Fibroblast of pulmonary artery (primary cell): ENCODE measurements at regions not wholly inside any gene's neighbourhood (a gene's known extent, or its start where the extent isn't known, plus 50 kb on each side); places are given as distances from the start of the nearest gene placed in this dataset.

Experiments
- DNase-seq: peaks from one replicate; pipeline ENCODE4 v3.0.0-alpha.2; 2010; ENCODE audit warnings: low read depth
- H3K4me3 ChIP-seq: replicated peaks from 2 replicates; pipeline ENCODE4 v1.5.1; 2011; ENCODE audit warnings: low read depth, mild to moderate bottlenecking, control low read depth, low read length, moderate library complexity
- TF ChIP-seq, protein P1 (sequence below): IDR thresholded peaks from 2 replicates; pipeline ENCODE4 v1.5.1; 2011; ENCODE audit warnings: mild to moderate bottlenecking, control low read depth, low read length, inconsistent platforms; ENCODE audit errors: missing control alignments

DNA sequence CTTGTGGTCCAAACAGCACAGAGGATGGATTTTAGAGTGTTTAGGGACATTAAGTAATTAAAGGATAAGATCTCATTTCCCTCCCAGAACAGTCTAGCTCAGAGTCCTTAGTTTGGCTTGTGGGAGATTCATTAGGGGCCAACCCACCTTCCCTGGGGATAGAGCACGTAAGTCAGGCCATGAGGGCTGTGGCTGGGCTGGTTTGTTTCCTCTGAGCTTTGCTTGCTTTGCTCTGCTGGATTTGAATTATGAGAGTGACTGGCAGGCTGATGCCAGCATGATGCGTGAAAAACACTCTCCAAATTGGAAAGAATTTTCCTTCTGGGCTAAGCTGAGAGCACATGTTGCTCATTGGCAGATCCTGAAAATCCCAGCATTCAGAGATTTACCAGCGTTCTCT, 84.7 kb upstream of the HEPHL1 start:
- DNase-seq: no peak
- TF ChIP-seq, protein P1, sequence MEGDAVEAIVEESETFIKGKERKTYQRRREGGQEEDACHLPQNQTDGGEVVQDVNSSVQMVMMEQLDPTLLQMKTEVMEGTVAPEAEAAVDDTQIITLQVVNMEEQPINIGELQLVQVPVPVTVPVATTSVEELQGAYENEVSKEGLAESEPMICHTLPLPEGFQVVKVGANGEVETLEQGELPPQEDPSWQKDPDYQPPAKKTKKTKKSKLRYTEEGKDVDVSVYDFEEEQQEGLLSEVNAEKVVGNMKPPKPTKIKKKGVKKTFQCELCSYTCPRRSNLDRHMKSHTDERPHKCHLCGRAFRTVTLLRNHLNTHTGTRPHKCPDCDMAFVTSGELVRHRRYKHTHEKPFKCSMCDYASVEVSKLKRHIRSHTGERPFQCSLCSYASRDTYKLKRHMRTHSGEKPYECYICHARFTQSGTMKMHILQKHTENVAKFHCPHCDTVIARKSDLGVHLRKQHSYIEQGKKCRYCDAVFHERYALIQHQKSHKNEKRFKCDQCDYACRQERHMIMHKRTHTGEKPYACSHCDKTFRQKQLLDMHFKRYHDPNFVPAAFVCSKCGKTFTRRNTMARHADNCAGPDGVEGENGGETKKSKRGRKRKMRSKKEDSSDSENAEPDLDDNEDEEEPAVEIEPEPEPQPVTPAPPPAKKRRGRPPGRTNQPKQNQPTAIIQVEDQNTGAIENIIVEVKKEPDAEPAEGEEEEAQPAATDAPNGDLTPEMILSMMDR: no peak
- no peak overlapping the region for H3K4me3 ChIP-seq

DNA sequence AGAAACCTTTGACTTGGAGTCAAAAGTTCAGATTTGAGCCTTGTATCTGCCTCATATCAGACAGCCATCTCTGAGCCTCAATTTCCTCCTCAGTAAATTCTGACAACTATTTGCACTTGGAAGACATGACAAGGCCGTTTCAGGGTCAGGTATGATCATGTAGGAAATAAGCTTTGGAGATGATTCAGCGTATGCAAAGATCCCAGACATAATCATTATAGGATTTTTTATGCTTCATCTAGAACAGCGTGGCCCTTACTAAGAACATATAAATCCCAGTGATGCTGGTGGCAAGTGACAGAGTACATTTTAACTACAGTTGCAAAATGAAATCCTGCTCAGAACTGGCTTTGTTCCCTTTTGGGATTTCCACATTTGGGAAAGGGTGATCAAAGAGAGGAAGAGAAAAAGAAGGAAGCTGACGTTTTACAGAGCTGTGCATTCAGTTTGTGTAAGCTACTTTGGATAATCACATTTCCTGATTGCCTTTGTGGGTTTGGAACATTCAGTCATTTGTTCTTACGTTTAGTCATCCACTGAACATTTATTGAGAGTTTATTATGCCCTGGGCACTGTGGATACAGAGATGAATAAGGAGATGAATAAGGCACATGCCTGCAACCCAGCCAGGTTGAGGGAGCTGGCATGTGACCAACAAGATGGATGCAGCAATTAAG, 81.9 kb upstream of the HEPHL1 start:
- no peak overlapping the region for H3K4me3 ChIP-seq
- DNase-seq: no peak
- TF ChIP-seq, protein P1: no peak

DNA sequence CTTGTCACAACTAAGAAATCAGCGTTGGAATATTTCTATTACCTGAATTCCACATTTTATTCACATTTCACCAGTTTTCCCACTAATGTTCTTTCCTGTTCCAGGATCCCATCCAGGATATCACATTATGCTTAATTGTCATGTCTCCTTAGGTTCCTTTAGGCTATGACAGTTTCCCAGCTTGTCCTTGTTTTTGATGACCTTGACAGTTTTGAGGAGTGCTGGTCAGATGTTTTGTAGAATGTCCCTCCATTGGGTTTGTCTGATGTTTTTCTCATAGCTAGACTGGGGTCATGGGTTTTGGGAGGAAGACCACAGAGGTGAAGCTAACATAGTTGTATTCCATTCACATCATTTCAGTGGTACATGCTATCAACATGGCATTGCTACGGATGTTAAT, 80.8 kb upstream of the HEPHL1 start:
- no peak overlapping the region for H3K4me3 ChIP-seq
- no peak for DNase-seq
- TF ChIP-seq, protein P1: no peak

DNA sequence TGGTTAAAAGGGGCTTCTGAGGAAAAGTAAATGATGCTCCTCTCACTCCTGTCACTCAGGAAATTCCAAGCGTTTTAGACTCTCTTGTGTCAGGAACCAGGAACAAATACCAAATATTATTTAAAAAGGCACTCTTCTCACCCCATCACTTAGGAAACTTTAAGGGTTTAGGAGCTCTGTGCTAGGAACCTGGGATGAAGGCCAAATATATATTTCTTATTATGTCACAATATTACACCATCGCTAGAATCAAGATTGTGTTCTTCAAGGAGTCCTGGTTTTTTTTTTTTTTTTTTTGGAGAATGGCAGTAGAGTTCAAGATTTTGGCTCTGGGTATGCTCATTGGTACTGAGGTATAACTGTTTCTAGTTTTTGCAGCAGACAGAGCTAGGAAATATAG, 79.0 kb upstream of the HEPHL1 start:
- TF ChIP-seq, protein P1: no peak
- no peak overlapping the region for H3K4me3 ChIP-seq

DNA sequence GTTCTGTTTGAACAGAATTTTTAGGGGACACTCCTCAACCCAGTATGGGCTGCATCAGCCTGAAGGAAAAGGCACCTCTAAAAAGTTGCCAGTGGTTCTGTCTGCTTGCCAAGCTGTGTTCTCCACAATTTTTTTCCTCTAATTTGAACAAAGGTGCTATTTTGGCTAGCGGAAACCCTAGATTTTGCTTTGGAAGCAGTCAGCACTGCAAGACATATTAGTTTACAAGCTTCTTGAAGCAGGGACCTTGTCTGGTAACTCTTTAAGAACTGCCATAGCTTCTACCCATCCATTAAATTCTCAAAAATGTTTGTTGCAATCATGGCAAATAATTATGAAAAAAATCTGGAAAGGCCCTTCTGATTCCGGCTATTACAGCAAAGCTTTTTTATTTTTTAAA, 75.6 kb upstream of the HEPHL1 start:
- H3K4me3 ChIP-seq: no peak overlapping the region
- TF ChIP-seq, protein P1: no peak
- no peak for DNase-seq

More for the DNA sequence above, 79.0 kb upstream of the HEPHL1 start:
- no peak for DNase-seq

DNA sequence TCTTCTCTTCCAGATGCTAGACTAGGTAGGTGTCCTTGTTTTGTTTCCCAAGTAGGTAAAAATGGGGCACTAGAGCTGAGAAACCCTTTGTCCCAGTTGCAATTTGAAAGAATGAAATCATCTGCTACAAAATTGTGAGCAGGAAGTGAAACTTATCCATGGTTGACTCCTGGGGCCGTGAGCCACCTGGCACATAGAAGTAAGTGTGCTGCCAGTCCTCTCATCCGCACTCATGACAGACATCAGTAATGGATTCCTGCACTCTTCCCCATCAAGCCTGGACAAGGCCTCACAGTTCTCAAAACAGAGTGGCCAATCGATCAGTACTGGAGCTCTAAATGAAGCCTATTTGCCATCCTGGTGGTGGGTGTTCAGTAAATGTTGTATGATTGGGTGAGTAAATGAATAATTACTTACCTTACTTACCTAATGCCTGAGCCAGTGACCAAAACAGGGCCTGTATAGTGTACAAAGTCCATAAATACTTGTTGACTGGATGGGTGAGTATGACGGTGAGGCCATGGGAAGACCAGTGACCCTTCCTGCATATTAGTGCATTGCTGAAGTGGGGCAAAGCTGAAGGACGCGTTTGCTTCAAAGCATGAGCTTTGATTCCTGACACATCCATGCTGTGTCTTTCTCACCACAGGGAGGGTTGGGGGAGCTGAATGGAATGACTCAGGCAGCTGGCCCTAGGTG, 68.9 kb upstream of the HEPHL1 start:
- TF ChIP-seq, protein P1: no peak
- H3K4me3 ChIP-seq: no peak overlapping the region
- no peak for DNase-seq
